HEK293 (cell line): ENCODE measurements at regions not wholly inside any gene's neighbourhood (a gene's known extent, or its start where the extent isn't known, plus 50 kb on each side); places are given as distances from the start of the nearest gene placed in this dataset.

ENCODE experiments used
- HOXD13 ChIP-seq: sonication (generic); formaldehyde crosslinking; IDR thresholded peaks from 2 replicates; pipeline ENCODE4 v1.8.0; 2022; ENCODE audit warnings: missing genetic modification reagents, borderline replicate concordance
- KLF16 ChIP-seq: fragments of 450-650 bp; formaldehyde crosslinking; IDR thresholded peaks from 2 replicates; pipeline ENCODE4 v1.5.1; 2017; ENCODE audit warnings: missing biosample characterization, missing genetic modification characterization
- TRIM28 ChIP-seq: IDR thresholded peaks from 2 replicates; pipeline ENCODE4 v1.6.1; 2011; ENCODE audit warnings: low read length, control low read depth, borderline replicate concordance
- ZNF670 ChIP-seq: fragments of 450-650 bp; formaldehyde crosslinking; IDR thresholded peaks from 2 replicates; pipeline ENCODE4 v1.5.1; 2016; ENCODE audit warnings: missing biosample characterization, missing genetic modification characterization, low read depth
- TF ChIP-seq, protein P1 (sequence below): fragments of 450-650 bp; formaldehyde crosslinking; IDR thresholded peaks from 2 replicates; pipeline ENCODE4 v1.5.1; 2016; ENCODE audit warnings: missing biosample characterization, missing genetic modification characterization
- TF ChIP-seq, protein P2 (sequence below): fragments of 450-650 bp; formaldehyde crosslinking; IDR thresholded peaks from 2 replicates; pipeline ENCODE4 v1.5.1; 2016; ENCODE audit warnings: missing biosample characterization, missing genetic modification characterization
- TF ChIP-seq, protein P3 (sequence below): IDR thresholded peaks from 2 replicates; pipeline ENCODE4 v1.6.1; 2011; ENCODE audit warnings: mild to moderate bottlenecking, low read depth, low read length, borderline replicate concordance

GRCh38 chr6:22083119-22083518, 213.7 kb downstream of the PRL start:
- TF ChIP-seq, protein P1, sequence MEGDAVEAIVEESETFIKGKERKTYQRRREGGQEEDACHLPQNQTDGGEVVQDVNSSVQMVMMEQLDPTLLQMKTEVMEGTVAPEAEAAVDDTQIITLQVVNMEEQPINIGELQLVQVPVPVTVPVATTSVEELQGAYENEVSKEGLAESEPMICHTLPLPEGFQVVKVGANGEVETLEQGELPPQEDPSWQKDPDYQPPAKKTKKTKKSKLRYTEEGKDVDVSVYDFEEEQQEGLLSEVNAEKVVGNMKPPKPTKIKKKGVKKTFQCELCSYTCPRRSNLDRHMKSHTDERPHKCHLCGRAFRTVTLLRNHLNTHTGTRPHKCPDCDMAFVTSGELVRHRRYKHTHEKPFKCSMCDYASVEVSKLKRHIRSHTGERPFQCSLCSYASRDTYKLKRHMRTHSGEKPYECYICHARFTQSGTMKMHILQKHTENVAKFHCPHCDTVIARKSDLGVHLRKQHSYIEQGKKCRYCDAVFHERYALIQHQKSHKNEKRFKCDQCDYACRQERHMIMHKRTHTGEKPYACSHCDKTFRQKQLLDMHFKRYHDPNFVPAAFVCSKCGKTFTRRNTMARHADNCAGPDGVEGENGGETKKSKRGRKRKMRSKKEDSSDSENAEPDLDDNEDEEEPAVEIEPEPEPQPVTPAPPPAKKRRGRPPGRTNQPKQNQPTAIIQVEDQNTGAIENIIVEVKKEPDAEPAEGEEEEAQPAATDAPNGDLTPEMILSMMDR (tag by site-specific recombination), result no peak
- no peak for TF ChIP-seq ZNF670
- TF ChIP-seq TRIM28, result no peak
- no peak for TF ChIP-seq KLF16 (tag by site-specific recombination)
- TF ChIP-seq, protein P2, sequence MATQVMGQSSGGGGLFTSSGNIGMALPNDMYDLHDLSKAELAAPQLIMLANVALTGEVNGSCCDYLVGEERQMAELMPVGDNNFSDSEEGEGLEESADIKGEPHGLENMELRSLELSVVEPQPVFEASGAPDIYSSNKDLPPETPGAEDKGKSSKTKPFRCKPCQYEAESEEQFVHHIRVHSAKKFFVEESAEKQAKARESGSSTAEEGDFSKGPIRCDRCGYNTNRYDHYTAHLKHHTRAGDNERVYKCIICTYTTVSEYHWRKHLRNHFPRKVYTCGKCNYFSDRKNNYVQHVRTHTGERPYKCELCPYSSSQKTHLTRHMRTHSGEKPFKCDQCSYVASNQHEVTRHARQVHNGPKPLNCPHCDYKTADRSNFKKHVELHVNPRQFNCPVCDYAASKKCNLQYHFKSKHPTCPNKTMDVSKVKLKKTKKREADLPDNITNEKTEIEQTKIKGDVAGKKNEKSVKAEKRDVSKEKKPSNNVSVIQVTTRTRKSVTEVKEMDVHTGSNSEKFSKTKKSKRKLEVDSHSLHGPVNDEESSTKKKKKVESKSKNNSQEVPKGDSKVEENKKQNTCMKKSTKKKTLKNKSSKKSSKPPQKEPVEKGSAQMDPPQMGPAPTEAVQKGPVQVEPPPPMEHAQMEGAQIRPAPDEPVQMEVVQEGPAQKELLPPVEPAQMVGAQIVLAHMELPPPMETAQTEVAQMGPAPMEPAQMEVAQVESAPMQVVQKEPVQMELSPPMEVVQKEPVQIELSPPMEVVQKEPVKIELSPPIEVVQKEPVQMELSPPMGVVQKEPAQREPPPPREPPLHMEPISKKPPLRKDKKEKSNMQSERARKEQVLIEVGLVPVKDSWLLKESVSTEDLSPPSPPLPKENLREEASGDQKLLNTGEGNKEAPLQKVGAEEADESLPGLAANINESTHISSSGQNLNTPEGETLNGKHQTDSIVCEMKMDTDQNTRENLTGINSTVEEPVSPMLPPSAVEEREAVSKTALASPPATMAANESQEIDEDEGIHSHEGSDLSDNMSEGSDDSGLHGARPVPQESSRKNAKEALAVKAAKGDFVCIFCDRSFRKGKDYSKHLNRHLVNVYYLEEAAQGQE, result no peak
- no peak for TF ChIP-seq HOXD13
- TF ChIP-seq, protein P3, sequence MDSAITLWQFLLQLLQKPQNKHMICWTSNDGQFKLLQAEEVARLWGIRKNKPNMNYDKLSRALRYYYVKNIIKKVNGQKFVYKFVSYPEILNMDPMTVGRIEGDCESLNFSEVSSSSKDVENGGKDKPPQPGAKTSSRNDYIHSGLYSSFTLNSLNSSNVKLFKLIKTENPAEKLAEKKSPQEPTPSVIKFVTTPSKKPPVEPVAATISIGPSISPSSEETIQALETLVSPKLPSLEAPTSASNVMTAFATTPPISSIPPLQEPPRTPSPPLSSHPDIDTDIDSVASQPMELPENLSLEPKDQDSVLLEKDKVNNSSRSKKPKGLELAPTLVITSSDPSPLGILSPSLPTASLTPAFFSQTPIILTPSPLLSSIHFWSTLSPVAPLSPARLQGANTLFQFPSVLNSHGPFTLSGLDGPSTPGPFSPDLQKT, result no peak
